ENCODE measurements at regions not wholly inside any gene's neighbourhood (a gene's known extent, or its start where the extent isn't known, plus 50 kb on each side); places are given as distances from the start of the nearest gene placed in this dataset.
"Not testable (repeated sequence)": the region's sequence is repeated elsewhere in the genome, so short reads cannot be mapped to it uniquely, and the experiment has no call there.

DNA sequence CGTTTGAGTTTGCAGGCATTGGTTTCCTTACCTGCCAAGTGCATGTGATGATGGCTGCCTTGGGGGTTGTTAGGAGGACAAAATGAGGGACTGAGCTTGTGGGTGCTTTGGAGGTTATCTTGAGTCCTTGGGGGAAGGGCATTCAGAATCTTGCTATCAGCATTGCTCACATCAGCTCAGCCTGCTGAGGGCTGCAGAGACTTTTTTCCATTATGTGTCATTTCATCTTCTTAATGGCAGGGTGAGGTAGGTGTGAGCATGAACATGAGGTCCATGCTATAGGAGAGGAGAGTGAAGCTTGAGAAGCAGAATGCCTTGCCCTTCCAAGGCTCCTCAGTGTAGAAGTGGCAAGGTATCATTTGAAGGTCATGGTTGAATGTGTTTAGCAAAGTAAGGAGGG, 112.3 kb downstream of the MIAT start:
- ATAC-seq: no peak

DNA sequence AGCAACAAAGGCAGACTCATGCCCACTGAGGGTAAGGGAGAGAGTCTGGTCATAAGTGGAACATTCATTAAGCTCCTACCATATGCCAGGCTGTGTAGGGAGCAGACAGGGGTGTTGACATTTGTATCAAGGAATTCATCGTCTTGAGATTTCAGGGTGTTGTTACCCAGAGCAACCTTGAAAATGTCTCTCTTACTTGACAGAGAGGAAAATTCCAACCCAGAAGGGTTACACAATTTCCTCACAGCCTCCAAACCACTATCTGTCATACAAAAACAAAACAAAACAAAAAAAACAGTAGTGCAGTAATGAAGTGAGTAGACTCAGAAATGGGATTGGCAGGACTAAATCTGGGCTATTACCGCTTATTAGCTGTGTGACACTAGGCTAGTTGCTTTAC, 113.2 kb downstream of the MIAT start:
- no peak for ATAC-seq

DNA sequence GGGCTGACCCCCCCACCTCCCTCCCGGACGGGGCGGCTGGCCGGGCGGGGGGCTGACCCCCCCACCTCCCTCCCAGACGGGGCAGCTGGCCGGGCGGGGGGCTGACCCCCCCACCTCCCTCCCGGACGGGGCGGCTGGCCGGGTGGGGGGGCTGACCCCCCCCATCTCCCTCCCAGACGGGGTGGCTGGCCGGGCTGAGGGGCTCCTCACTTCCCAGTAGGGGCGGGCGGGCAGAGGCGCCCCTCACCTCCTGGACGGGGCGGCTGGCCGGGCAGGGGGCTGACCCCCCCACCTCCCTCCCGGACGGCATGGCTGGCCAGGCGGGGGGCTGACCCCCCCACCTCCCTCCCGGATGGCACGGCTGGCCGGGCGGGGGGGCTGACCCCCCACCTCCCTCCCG, 115.7 kb downstream of the MIAT start:
- ATAC-seq: not testable (repeated sequence)

DNA sequence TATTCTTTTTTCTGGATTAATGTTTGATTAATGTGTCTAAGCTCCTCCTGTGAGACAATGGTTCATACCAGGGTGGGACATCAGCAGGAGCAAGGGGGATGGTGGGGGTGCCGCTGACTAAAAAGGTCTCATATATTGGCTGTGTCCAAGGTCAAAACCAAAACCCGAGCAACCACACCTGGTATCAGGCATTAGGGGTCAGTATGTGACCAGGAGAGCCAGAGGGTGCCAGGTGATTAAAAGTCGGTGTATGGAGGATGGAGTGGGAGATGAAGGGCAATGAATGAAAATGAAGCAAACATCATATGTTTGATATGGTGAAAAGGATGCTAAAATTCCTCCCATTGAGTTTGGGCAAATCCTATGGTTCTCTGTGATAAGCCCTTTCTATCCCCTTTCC, 118.0 kb downstream of the MIAT start:
- ATAC-seq: no peak

DNA sequence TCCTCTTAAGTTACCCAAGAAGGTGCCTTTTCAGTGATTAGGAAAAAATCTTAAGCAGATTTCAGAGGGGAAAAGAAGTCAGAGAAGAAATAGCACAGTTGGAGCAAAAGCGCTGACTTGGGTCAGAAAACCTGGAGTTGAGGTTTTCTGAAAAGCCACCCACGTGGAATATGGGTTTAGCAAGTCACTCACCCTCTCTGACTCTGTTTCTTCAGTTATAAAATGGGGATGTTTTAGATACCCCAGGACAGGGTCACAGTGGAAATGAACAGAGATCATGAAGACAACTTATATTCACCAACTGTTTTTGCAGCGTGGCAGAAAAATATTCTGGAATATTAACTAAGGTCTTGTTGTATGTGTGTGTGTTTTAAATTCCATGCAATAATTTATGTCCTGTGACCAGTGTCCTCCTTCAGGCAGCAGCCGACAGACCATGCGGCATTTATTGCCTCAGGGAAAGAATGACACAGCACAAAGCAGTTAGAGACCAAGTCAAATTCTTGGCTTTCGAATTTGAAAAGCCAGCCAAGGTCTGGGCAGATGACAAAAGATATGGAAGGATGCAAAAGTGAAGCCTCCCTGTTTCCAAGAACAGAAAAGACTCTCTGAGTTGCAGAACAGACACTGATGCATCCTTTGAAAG, 119.9 kb downstream of the MIAT start:
- no peak for ATAC-seq

DNA sequence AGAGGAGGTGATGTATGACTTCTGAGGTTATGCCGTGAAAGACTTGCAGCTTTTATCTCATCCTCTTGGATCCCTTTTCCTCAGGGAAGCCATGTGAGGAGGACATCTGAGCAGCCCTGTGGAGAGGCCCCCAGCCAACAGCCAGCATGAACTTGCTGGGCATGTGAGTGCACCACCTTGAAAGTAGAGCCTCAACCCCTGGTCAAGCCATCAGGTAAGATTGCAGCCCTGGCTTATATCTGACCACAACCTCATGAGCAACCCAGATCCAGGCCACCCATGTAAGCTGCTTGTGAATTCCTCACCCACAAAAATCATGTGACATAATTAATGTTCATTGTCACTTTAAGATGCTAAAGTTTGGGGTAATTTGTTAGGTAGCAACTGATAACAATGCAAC, 121.0 kb downstream of the MIAT start:
- no peak for ATAC-seq

DNA sequence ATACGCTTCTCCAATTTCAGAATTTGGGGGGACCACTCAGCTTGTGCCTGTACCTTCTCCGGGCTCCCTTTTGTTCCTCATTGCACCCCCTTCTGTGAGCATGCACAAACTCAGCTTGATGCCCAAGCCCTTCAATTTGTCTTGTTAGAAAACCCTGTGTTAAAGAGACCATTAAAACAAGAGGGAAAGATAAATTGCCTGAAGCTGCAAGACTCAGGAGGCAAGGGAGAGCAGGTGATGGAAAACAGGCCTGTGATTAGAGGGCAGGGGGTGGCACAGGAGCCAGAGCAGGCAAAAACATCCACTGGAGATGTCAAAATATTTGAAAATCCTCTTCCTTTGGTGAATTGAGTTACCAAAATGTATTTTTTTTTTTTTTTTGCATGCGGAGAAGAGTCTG, 121.7 kb downstream of the MIAT start:
- no peak for ATAC-seq

DNA sequence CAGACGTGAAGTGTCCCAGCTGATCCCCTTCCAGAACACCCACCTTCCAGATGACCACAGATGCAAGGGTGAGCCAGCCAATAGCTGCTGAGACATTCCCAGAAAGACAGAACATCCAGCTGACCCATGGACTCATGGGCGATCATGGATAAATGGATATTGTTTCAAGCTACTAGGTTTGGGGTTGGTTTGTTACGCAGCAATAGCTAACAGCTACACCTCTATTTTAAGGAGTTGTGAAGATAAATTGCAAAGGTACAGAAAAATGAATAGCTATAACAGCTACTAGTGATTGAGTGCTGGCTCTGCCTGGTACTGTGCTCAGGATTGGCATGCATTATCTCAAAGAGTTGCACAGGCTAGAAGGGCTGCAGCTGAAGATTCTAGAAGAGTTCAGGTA, 122.5 kb downstream of the MIAT start:
- ATAC-seq: no peak

DNA sequence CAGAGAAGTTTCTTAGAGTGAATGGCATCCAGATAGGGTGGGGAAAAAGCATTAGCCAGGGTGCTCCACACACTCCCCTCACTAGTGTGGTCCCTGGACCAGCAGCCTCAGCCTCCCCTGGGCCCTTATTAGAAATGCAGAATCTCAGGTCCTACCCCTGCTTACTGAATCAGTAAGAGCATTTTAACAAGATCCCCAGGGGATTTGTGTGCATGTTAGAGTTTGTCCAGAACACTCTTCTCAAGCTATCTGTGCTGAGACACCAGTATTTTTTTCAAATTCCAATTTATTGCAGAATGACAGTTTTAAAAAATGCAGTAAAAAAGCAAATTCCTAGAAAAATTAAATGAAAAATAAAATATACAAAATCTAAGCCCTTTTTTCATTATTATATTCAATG, 123.1 kb downstream of the MIAT start:
- ATAC-seq: no peak

DNA sequence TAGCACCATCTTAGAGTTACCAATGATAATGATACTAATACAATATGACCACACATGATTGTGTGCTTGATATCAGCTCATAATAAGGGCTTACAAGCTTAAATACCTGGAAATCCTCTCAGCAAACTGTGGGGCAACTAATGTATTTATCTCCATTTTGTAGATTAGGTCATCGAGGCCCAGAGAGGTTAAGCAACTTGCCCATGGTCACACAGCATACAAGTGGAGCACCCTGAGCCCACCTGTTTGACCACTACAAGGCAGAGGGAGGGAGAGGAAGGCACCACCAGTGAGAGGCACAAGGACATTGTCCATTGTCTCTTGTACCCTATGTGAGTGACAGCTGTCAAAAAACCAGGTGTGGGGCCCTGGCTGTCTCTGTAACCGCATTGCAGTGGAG, 123.7 kb downstream of the MIAT start:
- no peak for ATAC-seq

DNA sequence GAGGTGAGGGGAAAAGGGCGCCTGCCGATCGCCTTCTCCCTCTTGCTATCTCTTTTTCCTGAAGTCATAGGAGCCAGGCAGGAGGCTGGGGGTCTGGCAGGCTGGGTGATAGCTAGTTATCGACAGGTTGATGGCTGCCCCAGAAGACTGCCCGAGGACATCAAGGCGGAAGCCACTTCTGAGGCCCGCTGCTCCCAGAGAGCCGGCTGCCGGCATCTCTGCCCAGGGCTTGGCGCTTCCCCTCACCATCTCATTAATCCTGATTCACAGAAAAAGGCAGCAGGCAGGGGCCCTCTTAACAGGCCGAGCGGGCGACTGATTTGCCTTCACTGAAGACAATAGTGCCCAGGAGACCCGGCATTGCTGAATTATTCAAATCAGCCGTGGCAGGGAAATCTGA, 124.2 kb downstream of the MIAT start:
- no peak for ATAC-seq

DNA sequence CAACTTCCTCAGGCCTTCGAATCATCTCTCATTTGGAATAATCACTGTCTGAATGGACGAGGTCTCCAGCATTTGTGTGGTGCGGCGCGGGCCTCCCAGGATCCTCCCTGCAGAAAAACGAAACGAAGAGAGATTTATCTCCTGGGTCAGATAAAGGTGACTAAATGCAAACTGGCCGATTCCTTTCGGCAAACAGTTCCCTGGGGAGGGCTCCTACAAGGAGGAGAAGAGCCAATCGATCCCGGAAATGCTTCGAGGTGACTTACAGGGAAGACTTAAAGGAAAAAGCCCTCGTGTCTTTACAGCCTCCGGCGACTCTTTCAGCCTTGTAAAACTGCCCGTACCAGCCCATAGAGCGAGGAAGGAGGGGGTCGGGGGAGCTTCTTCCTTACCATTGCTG, 126.5 kb downstream of the MIAT start:
- no peak for ATAC-seq

DNA sequence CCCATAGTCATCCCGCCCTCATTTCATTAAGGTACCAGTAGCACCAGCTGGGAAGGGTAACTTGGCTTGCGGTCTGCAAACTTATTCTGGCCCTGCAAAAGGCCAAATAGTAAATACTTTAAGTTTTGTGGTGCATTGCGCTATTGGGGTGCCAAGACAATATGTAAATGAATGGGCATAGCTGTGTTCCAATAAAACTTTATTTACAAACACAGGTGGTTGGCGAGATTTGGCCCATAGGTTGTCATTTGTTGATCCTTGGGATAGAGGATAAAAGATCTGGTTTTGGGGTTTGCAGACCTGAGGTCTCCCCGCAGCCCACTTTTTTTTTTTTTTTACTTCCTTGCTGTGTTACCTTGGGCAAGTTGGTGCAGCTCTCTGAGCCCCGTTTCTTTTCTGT, 127.4 kb downstream of the MIAT start:
- ATAC-seq: no peak

DNA sequence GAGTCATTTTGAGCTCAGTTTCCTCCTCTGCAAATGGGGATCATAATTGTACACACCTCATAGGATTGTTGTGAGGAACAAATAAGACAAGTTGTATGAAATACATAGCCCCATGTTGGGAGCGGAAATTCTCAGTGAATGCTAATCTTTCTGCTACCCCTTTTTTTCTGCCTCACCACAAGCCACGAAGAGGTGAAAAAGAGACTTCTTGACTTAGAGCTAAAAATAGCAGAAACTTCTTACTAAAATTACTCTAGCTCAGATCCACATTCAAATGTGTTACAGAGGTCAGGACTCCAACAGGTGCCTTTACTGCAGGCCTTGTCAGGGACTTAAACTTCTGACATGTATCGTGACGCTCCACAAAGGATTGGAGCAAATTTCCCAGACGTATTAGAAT, 128.5 kb downstream of the MIAT start:
- ATAC-seq: no peak

DNA sequence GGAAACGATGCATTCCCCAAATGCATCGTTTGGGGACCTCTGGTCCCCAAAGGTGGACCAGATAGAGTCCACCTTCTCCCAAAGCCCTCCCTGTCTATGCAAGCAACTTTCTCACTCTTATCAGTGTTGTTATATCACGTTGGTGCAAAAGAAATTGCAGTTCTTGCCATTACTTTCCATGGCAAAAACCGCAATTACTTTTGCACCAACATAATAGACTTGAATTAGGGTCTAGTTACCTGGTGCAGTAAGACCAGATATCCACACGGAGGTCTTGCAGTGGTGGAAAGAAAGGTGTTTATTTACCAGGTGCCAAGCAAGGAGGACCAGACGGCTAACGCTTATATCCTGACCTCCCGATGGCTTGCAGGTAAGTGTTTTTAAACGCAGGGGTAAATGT, 129.0 kb downstream of the MIAT start:
- ATAC-seq: no peak

DNA sequence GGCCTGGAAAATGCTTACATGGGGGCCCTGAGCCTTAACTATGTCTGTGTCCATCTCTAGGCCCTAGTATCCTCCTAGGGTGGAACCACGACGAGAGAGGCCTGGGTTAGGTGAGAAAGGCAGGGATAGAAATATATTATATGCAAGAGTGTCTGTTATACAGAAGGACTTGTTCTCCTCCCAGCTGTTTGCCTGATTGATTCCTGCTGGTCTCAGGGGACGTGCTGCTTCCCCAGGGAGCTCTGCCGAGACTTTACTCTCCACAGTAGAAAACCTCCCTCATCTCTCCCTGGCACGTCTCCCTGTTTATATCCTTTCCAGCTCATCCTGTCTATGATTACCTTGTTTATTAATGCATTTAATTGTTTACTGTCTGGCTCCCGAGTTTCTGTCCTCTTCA, 132.6 kb downstream of the MIAT start:
- ATAC-seq: no peak

DNA sequence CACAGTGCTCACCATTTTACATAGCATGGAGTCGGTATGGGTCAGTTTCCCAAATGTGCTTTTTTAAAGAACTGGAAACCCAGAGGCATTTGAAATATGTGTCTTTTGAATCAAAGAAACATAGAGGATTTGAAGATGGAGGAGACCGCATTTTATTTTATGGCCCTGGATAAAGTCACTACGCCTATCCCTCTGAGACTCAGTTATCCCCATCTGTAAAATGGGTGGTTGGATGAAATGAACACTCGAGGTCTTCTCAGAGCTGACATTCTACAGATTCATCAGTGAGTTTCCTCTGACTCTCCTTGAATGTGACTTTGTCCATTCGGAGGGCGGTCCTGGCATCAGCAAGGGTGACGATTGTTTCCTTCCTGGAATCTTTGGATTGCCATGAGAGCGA, 135.1 kb downstream of the MIAT start:
- ATAC-seq: no peak

DNA sequence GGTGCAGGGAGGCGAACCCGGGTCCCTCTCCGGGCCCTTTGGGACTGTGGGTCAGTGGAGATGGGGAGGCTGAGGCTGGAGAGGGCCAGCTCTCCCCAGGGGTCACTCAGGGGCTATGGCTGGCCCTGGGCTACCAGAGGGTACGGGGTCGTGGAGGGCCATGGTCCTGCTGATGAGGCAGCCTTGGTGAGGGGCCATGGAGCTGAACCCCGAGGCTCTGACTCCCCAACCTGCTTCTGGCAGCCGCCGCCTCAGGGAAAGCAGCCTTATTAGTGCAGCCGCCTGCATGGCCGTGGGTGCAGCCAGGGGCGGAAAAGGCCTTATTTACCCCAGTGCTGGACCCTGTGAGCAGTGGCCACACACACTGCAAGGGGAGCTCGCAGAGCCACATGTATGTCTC, 139.4 kb downstream of the MIAT start:
- ATAC-seq: peak; percentile 18

DNA sequence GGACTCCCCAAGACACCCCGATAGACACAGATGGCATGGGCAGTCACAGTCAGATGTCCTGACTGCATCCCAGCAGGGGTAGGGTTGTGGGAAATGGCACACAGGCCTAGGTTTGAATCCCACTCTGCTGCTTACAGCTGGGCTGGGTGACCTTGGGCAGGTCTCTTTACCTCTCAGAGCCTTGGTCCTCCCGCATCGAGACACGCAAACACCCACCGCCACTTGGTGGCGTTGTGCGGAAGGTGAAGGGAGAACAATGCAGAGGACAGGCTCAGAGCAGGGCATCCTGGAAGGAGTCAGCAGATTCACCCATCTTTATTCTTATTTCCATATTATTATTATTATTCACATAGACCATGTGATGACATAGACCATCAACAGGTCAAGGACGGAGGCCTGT, 140.5 kb downstream of the MIAT start:
- no peak for ATAC-seq

DNA sequence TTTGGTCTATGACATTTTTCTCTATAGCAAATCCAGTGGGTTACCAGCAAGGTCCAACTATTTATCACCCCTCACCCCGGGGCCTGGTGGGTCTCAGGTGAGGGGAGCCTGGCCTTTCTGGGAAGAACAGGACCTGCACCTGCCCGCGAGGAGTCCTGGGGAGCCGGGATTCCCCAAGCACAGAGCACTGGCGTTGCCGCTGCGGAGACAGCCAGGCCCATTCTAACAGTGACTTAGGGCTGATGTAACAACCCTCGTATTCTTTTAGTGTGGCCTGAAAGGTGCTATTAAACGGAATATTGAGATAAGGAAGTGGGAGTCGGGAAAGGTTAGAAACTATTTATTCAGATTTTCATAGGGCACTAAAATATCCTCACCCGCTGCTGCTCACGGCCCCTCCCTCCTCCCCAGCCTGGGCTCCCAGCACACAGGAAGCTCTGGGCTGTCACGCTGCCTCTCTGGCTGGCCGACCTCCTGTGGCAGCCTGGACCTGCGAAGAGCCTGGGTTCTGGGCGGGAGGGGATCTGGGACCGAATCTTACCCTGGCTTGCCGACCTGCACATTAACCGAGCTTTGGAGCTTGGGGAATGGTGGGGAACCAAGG, 141.2 kb downstream of the MIAT start:
- ATAC-seq: no peak

DNA sequence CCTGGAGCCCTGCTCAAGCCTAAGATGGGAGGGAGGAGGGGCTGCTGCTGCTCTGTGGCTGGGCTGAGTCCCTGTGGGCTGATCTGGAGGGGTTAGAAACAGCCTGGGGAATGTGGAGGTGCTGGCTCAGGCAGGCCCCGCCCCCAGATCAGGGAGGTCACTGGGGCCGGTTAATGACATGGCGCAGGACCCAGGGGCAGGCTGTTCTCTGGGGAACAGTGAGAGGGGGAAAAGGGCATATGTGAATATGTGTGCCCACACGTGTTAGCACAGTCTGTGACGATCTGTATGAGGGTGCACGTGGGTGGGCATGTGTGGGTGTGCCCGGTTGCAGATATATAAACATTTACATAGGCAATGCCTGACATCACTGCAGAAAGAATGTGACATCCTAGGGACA, 143.5 kb downstream of the MIAT start:
- ATAC-seq: no peak

DNA sequence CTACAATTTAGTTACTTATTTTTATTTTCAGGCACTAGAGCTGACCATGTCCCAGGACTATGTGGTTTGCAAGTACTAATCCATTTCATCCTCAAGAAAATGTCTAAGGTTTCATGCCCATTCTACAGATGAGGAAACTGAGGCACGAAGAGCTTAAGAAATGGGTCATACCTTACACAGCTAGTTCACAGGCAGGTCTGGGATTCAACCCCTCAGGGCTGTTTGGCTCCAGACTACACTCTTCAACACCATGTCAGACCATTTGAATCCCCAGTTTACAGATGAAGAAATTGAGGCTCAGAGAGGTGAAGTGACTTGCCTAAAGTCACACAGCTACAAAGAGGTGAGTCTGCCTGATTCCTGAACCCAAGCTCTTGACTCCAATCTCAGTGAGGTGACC, 144.1 kb downstream of the MIAT start:
- no peak for ATAC-seq

DNA sequence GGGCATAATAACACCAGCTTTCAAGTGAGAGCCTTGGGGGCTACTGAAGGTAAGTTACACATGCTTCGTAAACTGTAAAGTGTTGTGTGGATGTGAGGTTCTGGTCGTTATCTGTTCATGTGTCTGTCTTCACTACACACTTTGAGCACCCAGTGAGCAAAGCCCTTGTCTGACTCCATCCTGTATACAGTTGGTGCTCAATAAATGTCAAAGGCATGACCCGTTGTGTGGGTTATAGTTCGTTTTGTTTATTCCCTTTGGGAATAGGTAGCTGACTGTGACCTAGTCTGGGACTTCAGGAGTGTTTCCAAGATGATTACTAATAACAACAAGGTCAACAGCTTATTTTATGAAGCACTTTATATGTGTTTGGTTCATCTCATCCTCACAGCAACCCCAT, 146.9 kb downstream of the MIAT start:
- ATAC-seq: no peak

DNA sequence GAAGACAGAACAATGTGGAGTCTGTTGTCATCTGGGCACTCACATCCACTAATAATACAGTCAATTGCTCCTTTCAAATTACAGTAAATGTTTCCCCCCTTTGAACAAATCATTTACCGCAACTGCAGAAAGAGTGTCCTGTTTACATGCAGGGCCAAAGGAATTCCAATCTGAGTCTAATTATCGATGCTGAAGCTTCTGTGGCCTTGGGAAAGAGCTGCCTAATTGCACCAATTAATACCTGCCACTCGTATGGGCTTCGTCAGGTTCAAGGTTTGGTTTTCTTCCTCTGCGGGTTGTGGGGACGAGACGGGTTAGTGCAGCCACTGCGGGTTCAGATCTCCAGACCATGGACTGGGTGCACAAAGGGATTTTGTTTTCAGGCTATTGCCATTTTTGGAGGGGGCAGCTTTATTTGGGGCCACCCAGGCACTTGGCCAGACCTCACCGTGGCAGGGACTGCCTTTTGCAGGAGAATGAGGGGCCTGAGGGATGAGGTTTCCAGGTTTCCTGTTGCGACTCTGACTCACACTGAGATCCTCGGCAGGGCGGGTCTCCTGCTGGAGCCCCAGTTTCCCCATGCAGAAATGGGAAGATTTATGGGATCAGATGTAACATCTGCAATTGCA, 147.6 kb downstream of the MIAT start:
- ATAC-seq: no peak
